Activated naive CD4-positive, alpha-beta T cell treated with anti-CD3 and anti-CD28 coated beads, Interleukin-2, amount 50 U/mL, for 72 hours (primary cell): ENCODE measurements at regions not wholly inside any gene's neighbourhood (a gene's known extent, or its start where the extent isn't known, plus 50 kb on each side); places are given as distances from the start of the nearest gene placed in this dataset.

Experiments used
- ATAC-seq, 2 donors: fragments of 150-1000 bp; cut with Tn5 transposase; 2 replicates each; pipeline ENCODE4 v1.10.0; 2021; ENCODE audit warnings: mild to moderate bottlenecking in 2 of 2, moderate library complexity in 2 of 2
- DNase-seq, 2 donors: peaks; one replicate each; pipeline ENCODE4 v3.0.0; 2021 to 2022; ENCODE audit warnings: low spot score in 2 of 2
- H3K27ac Mint-ChIP-seq, 2 donors: one replicate each; pipeline ENCODE4 v1.8.0; 2022; ENCODE audit warnings: mild to moderate bottlenecking in 2 of 2, mixed read lengths in 2 of 2
- H3K36me3 Mint-ChIP-seq, 2 donors: one replicate each; pipeline ENCODE4 v1.8.0; 2022; ENCODE audit warnings: mixed read lengths in 2 of 2
- H3K9me3 Mint-ChIP-seq, 2 donors: one replicate each; pipeline ENCODE4 v1.8.0; 2022; ENCODE audit warnings: mixed read lengths in 2 of 2

- H3K9me3 Mint-ChIP-seq = no peaks in the 10 kb centered on the region
- DNase-seq = no peak
- no peak for ATAC-seq
- no peak overlapping the region for H3K27ac Mint-ChIP-seq
- no peaks in the 10 kb centered on the region for H3K36me3 Mint-ChIP-seq
These were observed 350.1 kb upstream of the SMIM21 start for GRCh38 chr18:75777630-75778029.

GRCh38 chr18:75775121-75775520, 347.6 kb upstream of the SMIM21 start:
- Mint-ChIP-seq H3K9me3 (no peaks in the 10 kb centered on the region), H3K36me3 (no peaks in the 10 kb centered on the region), H3K27ac (no peak overlapping the region)
- DNase-seq = no peak
- ATAC-seq = no peak

GRCh38 chr18:75773618-75774017, 346.1 kb upstream of the SMIM21 start:
- DNase-seq (no peak), ATAC-seq (no peak)
- H3K27ac Mint-ChIP-seq = no peak overlapping the region
- H3K36me3 Mint-ChIP-seq = no peaks in the 10 kb centered on the region
- H3K9me3 Mint-ChIP-seq = no peaks in the 10 kb centered on the region

DNA sequence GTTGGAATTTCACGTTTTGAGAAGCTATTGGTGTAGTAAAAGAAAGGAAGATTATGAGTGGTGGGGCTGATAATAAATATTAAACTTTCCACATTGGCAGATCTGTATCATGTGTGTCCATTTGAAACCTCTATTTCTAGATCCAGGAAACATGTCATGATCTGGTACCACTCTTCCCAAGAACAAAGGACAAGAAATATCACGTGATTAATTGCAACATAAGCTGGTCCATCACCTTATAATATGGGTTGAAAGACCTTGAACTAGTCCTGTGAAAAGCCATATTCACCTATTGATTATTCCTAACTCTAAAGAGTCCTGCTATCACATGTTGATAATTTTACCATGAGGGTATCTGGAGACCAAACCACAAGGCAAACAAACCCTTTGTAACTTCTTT, 335.3 kb upstream of the SMIM21 start:
- DNase-seq = no peak
- no peaks in the 10 kb centered on the region for H3K36me3 Mint-ChIP-seq
- ATAC-seq = no peak
- H3K27ac Mint-ChIP-seq = no peak overlapping the region
- H3K9me3 Mint-ChIP-seq = no peaks in the 10 kb centered on the region

DNA sequence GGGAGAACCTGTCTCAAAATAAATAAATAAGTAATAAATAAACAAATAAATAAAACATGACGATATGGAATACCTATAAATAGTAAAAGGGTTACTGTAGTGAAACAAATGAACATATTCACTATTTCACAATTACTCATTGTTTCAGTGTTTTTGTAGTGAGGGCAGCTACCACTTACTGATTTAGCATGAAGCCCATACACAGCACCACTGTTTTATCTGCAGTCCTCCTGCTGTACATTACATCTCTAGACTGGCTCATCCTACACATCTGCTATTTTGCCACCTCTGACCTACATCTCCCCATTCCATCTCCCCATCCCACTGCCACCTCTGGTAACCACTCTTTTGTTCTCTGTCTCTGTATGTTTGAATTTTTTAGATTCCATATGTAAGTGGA, 332.7 kb upstream of the SMIM21 start:
- Mint-ChIP-seq H3K9me3 (no peaks in the 10 kb centered on the region), H3K27ac (no peak overlapping the region), H3K36me3 (no peaks in the 10 kb centered on the region)
- DNase-seq (no peak), ATAC-seq (no peak)

DNA sequence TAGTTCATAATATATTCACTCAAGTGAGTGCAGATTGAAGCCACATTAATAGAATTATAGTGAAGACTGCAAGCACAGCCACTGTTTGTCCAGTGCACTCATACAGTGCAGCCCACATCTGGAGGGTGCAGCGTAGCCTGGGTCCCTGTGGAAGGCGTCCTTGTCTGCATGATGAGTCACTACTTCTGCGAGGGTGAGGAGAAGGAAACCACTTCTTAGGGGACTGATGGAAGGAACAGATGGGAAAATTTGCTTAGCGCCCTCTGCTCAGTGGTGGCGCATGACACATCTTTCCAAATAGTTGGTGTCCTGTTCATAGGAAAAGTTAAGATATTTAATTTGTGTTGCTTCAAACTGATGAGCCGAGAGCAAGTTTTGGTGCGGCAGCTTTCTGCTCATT, 330.4 kb upstream of the SMIM21 start:
- H3K27ac Mint-ChIP-seq = no peak overlapping the region
- ATAC-seq (no peak), DNase-seq (no peak)
- no peaks in the 10 kb centered on the region for H3K36me3 Mint-ChIP-seq
- H3K9me3 Mint-ChIP-seq = no peaks in the 10 kb centered on the region

- no peak for DNase-seq
- no peaks in the 10 kb centered on the region for H3K36me3 Mint-ChIP-seq
- no peak for ATAC-seq
- no peaks in the 10 kb centered on the region for H3K9me3 Mint-ChIP-seq
- H3K27ac Mint-ChIP-seq = no peak overlapping the region
These were observed 326.9 kb upstream of the SMIM21 start for GRCh38 chr18:75754433-75754832.

DNA sequence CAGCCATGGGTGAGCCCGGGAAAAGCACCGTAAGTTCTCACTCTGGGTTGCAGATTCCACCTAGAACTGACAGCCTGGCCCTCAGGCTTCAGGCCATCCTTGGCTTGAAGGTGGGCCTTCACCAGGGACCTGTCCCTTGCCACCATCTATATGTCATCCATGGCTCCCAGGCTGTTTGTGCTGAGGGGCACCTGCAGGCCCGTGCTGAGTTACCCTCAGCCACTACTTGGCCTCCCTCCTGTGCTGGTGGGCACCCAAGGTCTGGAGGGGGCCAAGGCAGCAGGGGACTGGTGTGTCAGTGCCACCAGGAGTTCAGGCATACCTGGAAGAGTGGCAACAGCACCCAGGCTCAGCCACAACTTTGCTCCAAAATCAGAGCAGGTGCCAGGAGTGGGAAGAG, 326.2 kb upstream of the SMIM21 start:
- Mint-ChIP-seq H3K36me3 (no peaks in the 10 kb centered on the region), H3K27ac (no peak overlapping the region), H3K9me3 (no peaks in the 10 kb centered on the region)
- ATAC-seq (no peak), DNase-seq (no peak)

DNA sequence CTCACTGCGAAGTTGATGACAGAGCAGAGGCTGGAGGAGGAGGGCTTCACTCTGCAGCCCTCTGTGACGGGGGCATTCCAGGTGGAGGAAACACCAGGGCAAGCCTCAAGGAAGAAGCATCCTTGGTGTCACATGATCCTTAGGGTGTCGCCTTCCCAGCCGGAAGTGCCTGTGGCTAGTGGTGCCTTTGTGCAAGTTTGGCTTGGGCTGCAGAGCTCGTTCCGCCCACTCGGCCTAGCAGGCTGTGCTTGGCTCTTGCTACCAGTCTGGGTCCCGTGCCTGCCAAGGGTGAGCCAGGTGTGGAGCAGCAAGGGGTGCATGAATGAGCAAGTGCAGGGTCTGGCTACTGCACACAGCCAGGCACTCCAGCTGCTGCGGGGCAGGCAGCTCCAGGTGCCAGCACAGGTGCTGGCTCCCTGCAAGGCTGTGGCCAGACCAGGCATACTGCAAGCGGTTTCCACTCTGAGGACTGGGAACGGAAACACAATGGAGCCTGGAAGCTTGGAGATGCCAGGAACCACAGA, 325.3 kb upstream of the SMIM21 start:
- no peak for ATAC-seq
- Mint-ChIP-seq H3K27ac (no peak overlapping the region), H3K36me3 (no peaks in the 10 kb centered on the region), H3K9me3 (no peaks in the 10 kb centered on the region)
- DNase-seq = no peak

DNA sequence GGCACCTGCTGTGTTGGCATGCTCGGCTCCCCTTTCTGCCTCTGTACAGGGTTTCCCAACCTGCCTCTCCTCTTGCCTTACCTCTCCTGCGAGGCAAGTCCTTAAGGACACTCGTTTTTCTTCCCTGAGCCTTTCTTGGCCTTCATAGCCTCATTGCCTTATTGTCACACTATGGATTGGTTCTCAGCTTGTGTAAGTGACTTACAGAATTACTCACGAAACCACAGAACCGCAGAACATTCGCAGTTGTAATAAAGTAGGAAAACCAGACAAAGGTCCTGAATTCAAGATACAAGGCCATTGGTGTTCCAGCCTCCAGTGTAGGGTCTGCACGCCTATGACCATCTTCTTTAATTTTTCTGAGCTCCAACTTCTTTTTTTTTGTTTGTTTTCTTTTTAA, 317.6 kb upstream of the SMIM21 start:
- Mint-ChIP-seq H3K36me3 (no peaks in the 10 kb centered on the region), H3K9me3 (no peaks in the 10 kb centered on the region), H3K27ac (no peak overlapping the region)
- ATAC-seq (no peak), DNase-seq (no peak)

- no peak for DNase-seq
- no peak for ATAC-seq
- Mint-ChIP-seq H3K9me3 (no peaks in the 10 kb centered on the region), H3K36me3 (no peaks in the 10 kb centered on the region), H3K27ac (no peak overlapping the region)
These were observed 315.0 kb upstream of the SMIM21 start for GRCh38 chr18:75742516-75742915.

GRCh38 chr18:75739682-75740081, 312.2 kb upstream of the SMIM21 start:
- no peaks in the 10 kb centered on the region for H3K36me3 Mint-ChIP-seq

GRCh38 chr18:75735291-75735690, 307.8 kb upstream of the SMIM21 start:
- H3K36me3 Mint-ChIP-seq = no peaks in the 10 kb centered on the region
- no peak for ATAC-seq
- DNase-seq = no peak
- H3K9me3 Mint-ChIP-seq = peaks cover 5% of the 10 kb centered on the region in 2 donors
- no peak overlapping the region for H3K27ac Mint-ChIP-seq

More at GRCh38 chr18:75739682-75740081, 312.2 kb upstream of the SMIM21 start:
- DNase-seq (no peak), ATAC-seq (no peak)
- Mint-ChIP-seq H3K27ac (no peak overlapping the region), H3K9me3 (peaks cover 5% of the 10 kb centered on the region in 2 donors)

DNA sequence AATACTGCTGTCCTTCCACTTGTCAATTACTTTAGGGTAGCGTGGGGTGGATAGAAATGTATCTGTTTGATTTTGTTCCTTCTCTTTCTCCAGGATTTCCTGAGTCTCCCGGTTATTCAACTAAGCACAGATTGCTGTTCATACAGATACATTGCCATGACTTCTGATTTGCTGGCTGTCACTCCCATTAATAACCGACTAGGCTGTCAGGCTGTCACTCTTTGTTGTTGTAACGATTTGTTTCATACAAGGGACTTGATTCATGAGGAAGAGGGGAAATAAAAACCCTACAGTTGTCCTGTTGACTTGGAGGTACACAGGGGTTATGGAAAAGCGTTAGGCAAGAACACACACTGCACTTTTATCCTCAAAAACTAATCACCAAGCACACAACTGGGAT, 302.7 kb upstream of the SMIM21 start:
- DNase-seq (no peak), ATAC-seq (no peak)
- H3K9me3 Mint-ChIP-seq = no peaks in the 10 kb centered on the region
- no peak overlapping the region for H3K27ac Mint-ChIP-seq
- H3K36me3 Mint-ChIP-seq = no peaks in the 10 kb centered on the region

DNA sequence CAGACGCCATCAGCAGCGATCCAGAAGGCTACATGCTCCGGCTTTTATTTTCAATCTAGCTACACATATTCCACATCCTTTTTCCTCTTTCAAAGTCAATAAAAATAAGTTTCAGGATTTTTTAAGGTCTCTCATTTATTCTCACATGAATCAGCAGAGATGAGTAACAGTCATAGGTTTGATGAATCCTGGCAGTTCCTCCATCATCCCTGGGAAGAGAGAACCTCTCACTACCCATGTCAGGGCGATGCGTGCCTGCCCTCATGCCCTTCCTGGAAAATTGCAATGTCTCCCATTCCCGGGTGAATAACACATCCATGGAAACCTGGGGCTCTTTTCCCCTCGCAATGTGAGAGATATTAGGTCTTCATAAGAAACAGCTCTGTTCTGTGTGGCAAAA, 301.1 kb upstream of the SMIM21 start:
- Mint-ChIP-seq H3K36me3 (no peaks in the 10 kb centered on the region), H3K27ac (no peak overlapping the region), H3K9me3 (no peaks in the 10 kb centered on the region)
- ATAC-seq (no peak), DNase-seq (no peak)

GRCh38 chr18:75727456-75727855, 300.0 kb upstream of the SMIM21 start:
- DNase-seq (peak in 1 of 2 donors; percentile 49), ATAC-seq (peak in 1 of 2 donors; percentile 53)
- Mint-ChIP-seq H3K9me3 (no peaks in the 10 kb centered on the region), H3K36me3 (no peaks in the 10 kb centered on the region), H3K27ac (no peak overlapping the region)

GRCh38 chr18:75723521-75724340, 296.2 kb upstream of the SMIM21 start:
- no peaks in the 10 kb centered on the region for H3K36me3 Mint-ChIP-seq
- H3K27ac Mint-ChIP-seq = no peak overlapping the region
- ATAC-seq (no peak), DNase-seq (no peak)
- H3K9me3 Mint-ChIP-seq = peaks cover 3 to 5% of the 10 kb centered on the region in 2 donors

DNA sequence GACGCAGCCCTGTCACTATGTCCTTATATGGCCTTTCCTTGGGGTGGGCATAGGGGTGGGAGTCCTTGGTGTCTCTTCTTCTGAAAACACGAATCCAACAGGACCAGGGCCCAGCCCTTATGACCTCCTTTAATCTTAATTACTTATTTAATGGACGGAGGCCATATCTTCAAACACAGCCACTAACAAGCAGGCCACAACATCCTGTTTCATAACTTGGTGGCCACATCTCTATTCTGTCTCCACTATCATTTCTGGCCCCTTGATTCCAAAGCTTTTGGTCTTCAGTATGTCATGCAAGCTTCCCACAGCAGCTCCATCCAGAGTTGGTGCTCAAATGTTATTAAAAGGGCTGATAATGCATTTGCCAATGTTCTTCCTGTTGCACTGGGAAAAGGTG, 287.3 kb upstream of the SMIM21 start:
- Mint-ChIP-seq H3K27ac (no peak overlapping the region), H3K9me3 (peaks cover 4 to 6% of the 10 kb centered on the region in 2 donors), H3K36me3 (peaks cover 0 to 4% of the 10 kb centered on the region in 2 donors)
- ATAC-seq (no peak), DNase-seq (no peak)
